ENCODE measurements at regions not wholly inside any gene's neighbourhood (a gene's known extent, or its start where the extent isn't known, plus 50 kb on each side); places are given as distances from the start of the nearest gene placed in this dataset.

- TF ChIP-seq, protein P1, sequence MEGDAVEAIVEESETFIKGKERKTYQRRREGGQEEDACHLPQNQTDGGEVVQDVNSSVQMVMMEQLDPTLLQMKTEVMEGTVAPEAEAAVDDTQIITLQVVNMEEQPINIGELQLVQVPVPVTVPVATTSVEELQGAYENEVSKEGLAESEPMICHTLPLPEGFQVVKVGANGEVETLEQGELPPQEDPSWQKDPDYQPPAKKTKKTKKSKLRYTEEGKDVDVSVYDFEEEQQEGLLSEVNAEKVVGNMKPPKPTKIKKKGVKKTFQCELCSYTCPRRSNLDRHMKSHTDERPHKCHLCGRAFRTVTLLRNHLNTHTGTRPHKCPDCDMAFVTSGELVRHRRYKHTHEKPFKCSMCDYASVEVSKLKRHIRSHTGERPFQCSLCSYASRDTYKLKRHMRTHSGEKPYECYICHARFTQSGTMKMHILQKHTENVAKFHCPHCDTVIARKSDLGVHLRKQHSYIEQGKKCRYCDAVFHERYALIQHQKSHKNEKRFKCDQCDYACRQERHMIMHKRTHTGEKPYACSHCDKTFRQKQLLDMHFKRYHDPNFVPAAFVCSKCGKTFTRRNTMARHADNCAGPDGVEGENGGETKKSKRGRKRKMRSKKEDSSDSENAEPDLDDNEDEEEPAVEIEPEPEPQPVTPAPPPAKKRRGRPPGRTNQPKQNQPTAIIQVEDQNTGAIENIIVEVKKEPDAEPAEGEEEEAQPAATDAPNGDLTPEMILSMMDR (IDR thresholded peaks at IDR 0.05): peak; percentile 53 to 87 (median 76)
- H3K9me3 ChIP-seq: no peaks in the 10 kb centered on the region
- no peak overlapping the region for H3K27ac ChIP-seq
- intact Hi-C loops (cut with DNase I): loop anchor here in 1 of 3 donors (5.0 kb wide), 1 partner anchor 632 kb away; no protein-coding TSS in a partner anchor
- 30 to 37% methylated on average over 9 of the region's 9 CpGs for WGBS, 2 donors
- no peak for FAIRE-seq
- no peaks in the 10 kb centered on the region for H3K27me3 ChIP-seq
- peak in 4 of 6 donors; percentile 31 to 69 (median 54) for DNase-seq
- no peaks in the 10 kb centered on the region for H3K4me1 ChIP-seq
- H3K4me3 ChIP-seq: no peak overlapping the region
- no peaks in the 10 kb centered on the region for H3K36me3 ChIP-seq
- peak; percentile 48 to 92 (median 85) for ATAC-seq
These were observed 52.0 kb upstream of the THY1 start for GRCh38 chr11:119474682-119475596.

DNA sequence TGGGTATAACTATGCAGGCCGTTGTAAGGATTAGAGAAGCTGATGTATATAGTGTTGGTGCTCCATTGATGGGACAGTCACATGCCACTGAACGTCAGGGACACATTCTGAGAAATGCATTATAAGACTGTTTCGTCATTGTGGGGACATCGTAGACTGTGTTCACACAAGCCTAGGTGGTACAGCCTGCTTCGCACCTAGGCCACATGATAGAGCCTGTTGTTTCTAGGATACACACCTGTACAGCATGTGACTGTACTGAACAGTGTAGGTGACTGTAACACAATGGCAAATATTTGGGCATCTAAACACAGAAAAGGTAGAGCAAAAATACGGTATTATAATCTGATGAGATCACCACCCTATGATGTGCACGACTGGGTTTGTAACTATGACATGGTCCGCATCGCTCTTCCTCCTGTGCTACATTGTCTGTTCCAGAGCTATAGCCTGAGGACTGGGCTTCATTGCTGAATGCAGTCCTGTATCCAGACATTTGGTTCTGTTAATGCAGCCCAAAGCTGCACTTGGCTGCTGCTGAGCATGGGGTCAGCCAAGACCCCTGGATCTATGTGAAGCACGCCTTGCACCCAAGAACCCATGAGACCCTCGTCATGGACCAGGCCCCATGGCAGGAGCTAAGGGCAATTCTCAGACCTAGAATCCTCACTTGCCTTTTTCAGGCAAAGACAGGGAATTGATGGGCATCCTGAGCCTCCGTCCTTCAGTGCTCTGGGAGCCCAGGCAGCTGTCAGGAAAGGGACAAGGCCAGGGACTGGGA lies 51.1 kb upstream of the THY1 start:
- 71 to 73% methylated on average over 12 of the region's 12 CpGs for WGBS, 2 donors
- Histone ChIP-seq H3K4me3 (no peak overlapping the region), H3K27me3 (no peaks in the 10 kb centered on the region), H3K9me3 (no peaks in the 10 kb centered on the region), H3K4me1 (no peaks in the 10 kb centered on the region), H3K36me3 (no peaks in the 10 kb centered on the region), H3K27ac (no peak overlapping the region)
- DNase-seq (no peak), FAIRE-seq (no peak), ATAC-seq (no peak)
- TF ChIP-seq, protein P1 (IDR thresholded peaks at IDR 0.05): no peak
- intact Hi-C loops (cut with DNase I): no loop called here

- Histone ChIP-seq H3K4me3 (no peak overlapping the region), H3K9me3 (no peaks in the 10 kb centered on the region), H3K36me3 (no peaks in the 10 kb centered on the region), H3K4me1 (no peaks in the 10 kb centered on the region), H3K27ac (no peak overlapping the region), H3K27me3 (no peaks in the 10 kb centered on the region)
- FAIRE-seq (no peak), ATAC-seq (no peak), DNase-seq (no peak)
- intact Hi-C loops (cut with DNase I): no loop called here
- 77 to 86% methylated on average over 9 of the region's 9 CpGs for WGBS, 2 donors
- TF ChIP-seq, protein P1 (IDR thresholded peaks at IDR 0.05): no peak
These were observed 50.3 kb upstream of the THY1 start for GRCh38 chr11:119473226-119473625.

- FAIRE-seq (no peak), DNase-seq (peak in 1 of 6 donors; percentile 25), ATAC-seq (no peak)
- intact Hi-C loops (cut with DNase I): no loop called here
- TF ChIP-seq, protein P1 (IDR thresholded peaks at IDR 0.05): no peak
- Histone ChIP-seq H3K9me3 (no peaks in the 10 kb centered on the region), H3K36me3 (no peaks in the 10 kb centered on the region), H3K27ac (no peak overlapping the region), H3K4me1 (no peaks in the 10 kb centered on the region), H3K4me3 (no peak overlapping the region), H3K27me3 (no peaks in the 10 kb centered on the region)
- 84 to 92% methylated on average over 14 of the region's 14 CpGs for WGBS, 2 donors
These were observed 49.9 kb upstream of the THY1 start for GRCh38 chr11:119472856-119473222.

All from pancreas (tissue), 10 donors.